ENCODE measurements at regions not wholly inside any gene's neighbourhood (a gene's known extent, or its start where the extent isn't known, plus 50 kb on each side); places are given as distances from the start of the nearest gene placed in this dataset.
"Not testable (repeated sequence)": the region's sequence is repeated elsewhere in the genome, so short reads cannot be mapped to it uniquely, and the experiment has no call there.

DNA sequence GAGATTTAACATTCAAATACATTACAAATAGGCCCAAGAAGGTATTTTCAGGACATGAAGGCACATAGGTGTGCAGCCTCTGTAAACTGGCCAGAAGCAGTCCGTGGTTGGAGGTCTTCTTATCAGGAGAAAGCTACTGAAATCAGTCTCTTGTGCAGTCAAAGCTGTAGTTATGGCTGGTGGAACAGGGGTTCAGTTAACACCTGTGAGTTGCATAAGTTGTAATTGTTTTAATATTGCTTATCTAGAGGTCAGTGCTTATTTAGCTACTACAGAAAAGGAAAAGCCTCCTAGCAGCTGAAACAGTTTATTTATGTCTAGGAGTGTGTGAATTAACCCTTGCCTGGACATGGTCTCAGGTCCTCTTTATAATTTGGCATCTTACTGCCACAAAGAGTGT is 377.6 kb upstream of the MDGA2 start:
- Histone ChIP-seq H3K27me3 (ENCODE audit: control insufficient read depth, low read length) (no peaks in the 10 kb centered on the region), H3K79me2 (ENCODE audit: control insufficient read depth, low read length) (no peaks in the 10 kb centered on the region), H3K9me2 (replicated peaks; ENCODE audit: control insufficient read depth, low read length) (no peaks in the 10 kb centered on the region), H3K4me3 (ENCODE audit: low read length) (no peak overlapping the region), H4K20me1 (ENCODE audit: control insufficient read depth, insufficient read depth, low read depth, low read length) (no peaks in the 10 kb centered on the region), H3F3A (ENCODE audit: control insufficient read depth, insufficient read depth) (no peaks in the 10 kb centered on the region), H3K9me3 (ENCODE audit: control insufficient read depth, insufficient read depth, low read length) (no peaks in the 10 kb centered on the region), H3K36me3 (ENCODE audit: control insufficient read depth, low read length) (no peaks in the 10 kb centered on the region), H3K4me2 (ENCODE audit: low read length) (no peak overlapping the region), H3K4me1 (ENCODE audit: control insufficient read depth, low read length) (no peaks in the 10 kb centered on the region), H3K27ac (ENCODE audit: low read depth, low read length) (no peak overlapping the region)
- TF ChIP-seq, protein P1, sequence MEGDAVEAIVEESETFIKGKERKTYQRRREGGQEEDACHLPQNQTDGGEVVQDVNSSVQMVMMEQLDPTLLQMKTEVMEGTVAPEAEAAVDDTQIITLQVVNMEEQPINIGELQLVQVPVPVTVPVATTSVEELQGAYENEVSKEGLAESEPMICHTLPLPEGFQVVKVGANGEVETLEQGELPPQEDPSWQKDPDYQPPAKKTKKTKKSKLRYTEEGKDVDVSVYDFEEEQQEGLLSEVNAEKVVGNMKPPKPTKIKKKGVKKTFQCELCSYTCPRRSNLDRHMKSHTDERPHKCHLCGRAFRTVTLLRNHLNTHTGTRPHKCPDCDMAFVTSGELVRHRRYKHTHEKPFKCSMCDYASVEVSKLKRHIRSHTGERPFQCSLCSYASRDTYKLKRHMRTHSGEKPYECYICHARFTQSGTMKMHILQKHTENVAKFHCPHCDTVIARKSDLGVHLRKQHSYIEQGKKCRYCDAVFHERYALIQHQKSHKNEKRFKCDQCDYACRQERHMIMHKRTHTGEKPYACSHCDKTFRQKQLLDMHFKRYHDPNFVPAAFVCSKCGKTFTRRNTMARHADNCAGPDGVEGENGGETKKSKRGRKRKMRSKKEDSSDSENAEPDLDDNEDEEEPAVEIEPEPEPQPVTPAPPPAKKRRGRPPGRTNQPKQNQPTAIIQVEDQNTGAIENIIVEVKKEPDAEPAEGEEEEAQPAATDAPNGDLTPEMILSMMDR (IDR thresholded peaks at IDR 0.05; ENCODE audit: low read depth, low read length, poor library complexity, severe bottlenecking), result no peak
- no peak for TF ChIP-seq EZH2phosphoT487 (IDR thresholded peaks at IDR 0.05; ENCODE audit: borderline replicate concordance, low read length)

GRCh38 chr14:48035836-48036235 is 360.4 kb upstream of the MDGA2 start:
- no peaks in the 10 kb centered on the region for H3K27me3 ChIP-seq (ENCODE audit: control insufficient read depth, low read length)
- TF ChIP-seq, protein P1 (IDR thresholded peaks at IDR 0.05; ENCODE audit: low read depth, low read length, poor library complexity, severe bottlenecking), result no peak
- TF ChIP-seq EZH2phosphoT487 (IDR thresholded peaks at IDR 0.05; ENCODE audit: borderline replicate concordance, low read length), result no peak
- no peaks in the 10 kb centered on the region for H3F3A ChIP-seq (ENCODE audit: control insufficient read depth, insufficient read depth)
- no peaks in the 10 kb centered on the region for H4K20me1 ChIP-seq (ENCODE audit: control insufficient read depth, insufficient read depth, low read depth, low read length)
- no peaks in the 10 kb centered on the region for H3K9me2 ChIP-seq (replicated peaks; ENCODE audit: control insufficient read depth, low read length)
- no peak overlapping the region for H3K4me3 ChIP-seq (ENCODE audit: low read length)
- no peak overlapping the region for H3K4me2 ChIP-seq (ENCODE audit: low read length)
- no peaks in the 10 kb centered on the region for H3K79me2 ChIP-seq (ENCODE audit: control insufficient read depth, low read length)
- H3K27ac ChIP-seq (ENCODE audit: low read depth, low read length), result no peak overlapping the region
- no peaks in the 10 kb centered on the region for H3K36me3 ChIP-seq (ENCODE audit: control insufficient read depth, low read length)
- no peaks in the 10 kb centered on the region for H3K4me1 ChIP-seq (ENCODE audit: control insufficient read depth, low read length)
- no peaks in the 10 kb centered on the region for H3K9me3 ChIP-seq (ENCODE audit: control insufficient read depth, insufficient read depth, low read length)

GRCh38 chr14:48027115-48027514 is 351.7 kb upstream of the MDGA2 start:
- H4K20me1 ChIP-seq (ENCODE audit: control insufficient read depth, insufficient read depth, low read depth, low read length), result no peaks in the 10 kb centered on the region
- no peak overlapping the region for H3K4me2 ChIP-seq (ENCODE audit: low read length)
- no peaks in the 10 kb centered on the region for H3K36me3 ChIP-seq (ENCODE audit: control insufficient read depth, low read length)
- no peaks in the 10 kb centered on the region for H3F3A ChIP-seq (ENCODE audit: control insufficient read depth, insufficient read depth)
- H3K9me2 ChIP-seq (replicated peaks; ENCODE audit: control insufficient read depth, low read length), result no peaks in the 10 kb centered on the region
- no peaks in the 10 kb centered on the region for H3K4me1 ChIP-seq (ENCODE audit: control insufficient read depth, low read length)
- TF ChIP-seq, protein P1 (IDR thresholded peaks at IDR 0.05; ENCODE audit: low read depth, low read length, poor library complexity, severe bottlenecking), result no peak
- TF ChIP-seq EZH2phosphoT487 (IDR thresholded peaks at IDR 0.05; ENCODE audit: borderline replicate concordance, low read length), result no peak
- no peaks in the 10 kb centered on the region for H3K9me3 ChIP-seq (ENCODE audit: control insufficient read depth, insufficient read depth, low read length)
- H3K79me2 ChIP-seq (ENCODE audit: control insufficient read depth, low read length), result no peaks in the 10 kb centered on the region
- H3K27me3 ChIP-seq (ENCODE audit: control insufficient read depth, low read length), result no peaks in the 10 kb centered on the region
- no peak overlapping the region for H3K27ac ChIP-seq (ENCODE audit: low read depth, low read length)
- H3K4me3 ChIP-seq (ENCODE audit: low read length), result no peak overlapping the region

DNA sequence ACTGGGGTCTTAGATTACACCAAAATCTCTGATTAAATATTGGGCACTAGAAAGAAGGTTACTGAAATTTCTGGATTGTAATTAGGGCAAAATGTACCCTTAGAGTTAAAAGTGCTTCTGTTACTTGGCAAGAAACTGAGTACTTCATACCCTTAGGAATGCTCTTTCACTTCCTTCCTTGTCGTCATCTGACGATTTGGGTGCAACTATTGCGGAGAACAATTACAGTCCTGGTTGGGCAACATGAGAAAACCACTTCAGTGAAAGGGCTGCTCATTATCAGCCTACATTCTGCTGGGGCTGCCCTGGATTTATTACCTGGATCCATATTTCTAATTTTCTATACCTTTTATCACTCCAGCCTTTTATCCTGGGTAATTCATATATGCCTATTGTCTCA is 348.5 kb upstream of the MDGA2 start:
- H3K27me3 ChIP-seq (ENCODE audit: control insufficient read depth, low read length), result no peaks in the 10 kb centered on the region
- no peak overlapping the region for H3K27ac ChIP-seq (ENCODE audit: low read depth, low read length)
- H3K4me2 ChIP-seq (ENCODE audit: low read length), result no peak overlapping the region
- H3K9me3 ChIP-seq (ENCODE audit: control insufficient read depth, insufficient read depth, low read length), result no peaks in the 10 kb centered on the region
- no peaks in the 10 kb centered on the region for H3F3A ChIP-seq (ENCODE audit: control insufficient read depth, insufficient read depth)
- no peak overlapping the region for H3K4me3 ChIP-seq (ENCODE audit: low read length)
- H3K4me1 ChIP-seq (ENCODE audit: control insufficient read depth, low read length), result no peaks in the 10 kb centered on the region
- TF ChIP-seq, protein P1 (IDR thresholded peaks at IDR 0.05; ENCODE audit: low read depth, low read length, poor library complexity, severe bottlenecking), result no peak
- no peak for TF ChIP-seq EZH2phosphoT487 (IDR thresholded peaks at IDR 0.05; ENCODE audit: borderline replicate concordance, low read length)
- no peaks in the 10 kb centered on the region for H3K9me2 ChIP-seq (replicated peaks; ENCODE audit: control insufficient read depth, low read length)
- H4K20me1 ChIP-seq (ENCODE audit: control insufficient read depth, insufficient read depth, low read depth, low read length), result no peaks in the 10 kb centered on the region
- no peaks in the 10 kb centered on the region for H3K79me2 ChIP-seq (ENCODE audit: control insufficient read depth, low read length)
- H3K36me3 ChIP-seq (ENCODE audit: control insufficient read depth, low read length), result no peaks in the 10 kb centered on the region

GRCh38 chr14:48011484-48011883 is 336.1 kb upstream of the MDGA2 start:
- H3K36me3 ChIP-seq (ENCODE audit: control insufficient read depth, low read length); H3K9me3 ChIP-seq (ENCODE audit: control insufficient read depth, insufficient read depth, low read length): not testable (repeated sequence)

More at GRCh38 chr14:48011484-48011883, 336.1 kb upstream of the MDGA2 start:
- not testable (repeated sequence) for H4K20me1 ChIP-seq (ENCODE audit: control insufficient read depth, insufficient read depth, low read depth, low read length); H3F3A ChIP-seq (ENCODE audit: control insufficient read depth, insufficient read depth); H3K4me3 ChIP-seq (ENCODE audit: low read length); H3K79me2 ChIP-seq (ENCODE audit: control insufficient read depth, low read length); H3K27me3 ChIP-seq (ENCODE audit: control insufficient read depth, low read length); H3K4me2 ChIP-seq (ENCODE audit: low read length); H3K27ac ChIP-seq (ENCODE audit: low read depth, low read length); H3K9me2 ChIP-seq (replicated peaks; ENCODE audit: control insufficient read depth, low read length)
- peaks cover 11% of the 10 kb centered on the region for H3K4me1 ChIP-seq (ENCODE audit: control insufficient read depth, low read length)
